ENCODE measurements at regions not wholly inside any gene's neighbourhood (a gene's known extent, or its start where the extent isn't known, plus 50 kb on each side); places are given as distances from the start of the nearest gene placed in this dataset.

DNA sequence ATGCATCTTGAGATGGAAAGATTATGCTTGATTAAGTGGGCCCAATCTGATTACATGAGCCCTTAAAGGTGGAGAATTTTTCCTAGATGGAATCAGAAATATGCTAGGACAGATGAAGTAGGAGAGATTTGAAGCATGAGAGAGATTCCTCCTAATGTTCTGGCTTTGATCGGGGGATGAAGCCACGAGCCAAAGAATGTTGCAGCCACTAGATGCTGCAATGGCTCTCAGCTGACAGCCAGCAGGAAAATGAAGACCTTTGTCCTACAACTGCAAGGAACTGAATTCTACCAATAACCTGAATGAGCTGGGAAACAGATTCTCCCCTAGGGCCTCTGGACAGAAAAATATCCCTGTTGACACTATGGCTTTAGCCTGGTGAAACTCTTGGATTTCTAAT lies 82.6 kb upstream of the ATP2B1 start:
- Histone ChIP-seq H3K4ac (ENCODE audit: low read depth, low read length) (no peak overlapping the region), H4K8ac (replicated peaks; ENCODE audit: insufficient read length, low read depth, low read length) (no peak overlapping the region), H3K23ac (ENCODE audit: insufficient read length, low read depth, low read length) (no peak overlapping the region), H3K18ac (ENCODE audit: insufficient read length, low read depth, low read length) (no peak overlapping the region), H3T11ph (ENCODE audit: low read length) (no peak overlapping the region), H4K91ac (ENCODE audit: insufficient read length, low read depth, low read length) (no peak overlapping the region), H3K79me2 (ENCODE audit: insufficient read depth, low read length) (no peaks in the 10 kb centered on the region), H3K4me2 (ENCODE audit: insufficient read depth, insufficient read length, low read length) (no peak overlapping the region), H3K9me3 (ENCODE audit: control insufficient read depth, low read depth, low read length) (peaks cover 4% of the 10 kb centered on the region), H3K27me3 (ENCODE audit: insufficient read depth, low read length) (no peaks in the 10 kb centered on the region), H3K79me1 (ENCODE audit: insufficient read depth, low read depth, low read length, poor library complexity, severe bottlenecking) (no peaks in the 10 kb centered on the region), H3K23me2 (ENCODE audit: insufficient read length, low read depth, low read length, poor library complexity, severe bottlenecking) (no peaks in the 10 kb centered on the region), H4K5ac (ENCODE audit: insufficient read length, low read depth, low read length) (no peak overlapping the region), H2BK120ac (ENCODE audit: low read depth, low read length, poor library complexity, severe bottlenecking) (no peak overlapping the region), H2BK5ac (ENCODE audit: insufficient read length, low read length) (no peak overlapping the region), H2BK15ac (ENCODE audit: low read depth, low read length) (no peak overlapping the region), H3K27ac (ENCODE audit: insufficient read length, low read depth, low read length) (no peak overlapping the region), H3K4me1 (ENCODE audit: insufficient read depth, low read length) (no peaks in the 10 kb centered on the region), H3K56ac (ENCODE audit: insufficient read length, low read depth, low read length) (no peak overlapping the region), H2BK12ac (ENCODE audit: insufficient read length, low read depth, low read length) (no peak overlapping the region), H3K14ac (ENCODE audit: insufficient read depth, low read length) (no peak overlapping the region), H2AK5ac (ENCODE audit: insufficient read length, low read length) (no peak overlapping the region), H4K20me1 (ENCODE audit: control insufficient read depth, insufficient read depth, insufficient read length) (no peaks in the 10 kb centered on the region), H3K9ac (ENCODE audit: extremely low read depth, insufficient read length, low read length) (no peak overlapping the region), H2BK20ac (ENCODE audit: low read depth, low read length, poor library complexity, severe bottlenecking) (no peak overlapping the region), H2AFZ (ENCODE audit: low read length) (no peak overlapping the region)
- Mint-ChIP-seq H3K36me3 (ENCODE audit: insufficient read depth in 1 of 3, low read depth in 3 of 3) (peaks cover 4 to 12% (median 10%) of the 10 kb centered on the region in 3 experiments; a peak in 5 of 7 replicates), H3K4me1 (no peaks in the 10 kb centered on the region), H3K27ac (no peak overlapping the region; a peak in 1 of 7 replicates), H3K9me3 (peaks cover 12 to 15% of the 10 kb centered on the region in 2 experiments), H3K27me3 (ENCODE audit: low read depth) (no peaks in the 10 kb centered on the region), H3K4me3 (no peak overlapping the region)
- WGBS (ENCODE audit: extremely low coverage, insufficient read length, low lambda C conversion rate) = no CpG with 5 or more reads among the region's 2 CpGs
- no peak for DNase-seq
- TF ChIP-seq, protein P1, sequence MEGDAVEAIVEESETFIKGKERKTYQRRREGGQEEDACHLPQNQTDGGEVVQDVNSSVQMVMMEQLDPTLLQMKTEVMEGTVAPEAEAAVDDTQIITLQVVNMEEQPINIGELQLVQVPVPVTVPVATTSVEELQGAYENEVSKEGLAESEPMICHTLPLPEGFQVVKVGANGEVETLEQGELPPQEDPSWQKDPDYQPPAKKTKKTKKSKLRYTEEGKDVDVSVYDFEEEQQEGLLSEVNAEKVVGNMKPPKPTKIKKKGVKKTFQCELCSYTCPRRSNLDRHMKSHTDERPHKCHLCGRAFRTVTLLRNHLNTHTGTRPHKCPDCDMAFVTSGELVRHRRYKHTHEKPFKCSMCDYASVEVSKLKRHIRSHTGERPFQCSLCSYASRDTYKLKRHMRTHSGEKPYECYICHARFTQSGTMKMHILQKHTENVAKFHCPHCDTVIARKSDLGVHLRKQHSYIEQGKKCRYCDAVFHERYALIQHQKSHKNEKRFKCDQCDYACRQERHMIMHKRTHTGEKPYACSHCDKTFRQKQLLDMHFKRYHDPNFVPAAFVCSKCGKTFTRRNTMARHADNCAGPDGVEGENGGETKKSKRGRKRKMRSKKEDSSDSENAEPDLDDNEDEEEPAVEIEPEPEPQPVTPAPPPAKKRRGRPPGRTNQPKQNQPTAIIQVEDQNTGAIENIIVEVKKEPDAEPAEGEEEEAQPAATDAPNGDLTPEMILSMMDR (conservative IDR thresholded peaks at IDR 0.05) = no peak

Measured in H9 (cell line).